CD4-positive, alpha-beta T cell (primary cell): ENCODE measurements at regions not wholly inside any gene's neighbourhood (a gene's known extent, or its start where the extent isn't known, plus 50 kb on each side); places are given as distances from the start of the nearest gene placed in this dataset.

Experiments
- ATAC-seq: fragments of 200-7000 bp; cut with Tn5 transposase; one replicate; pipeline ENCODE4 v1.10.0; 2022; ENCODE audit warnings: mild to moderate bottlenecking; ENCODE audit not compliant: poor library complexity
- CTCF ChIA-PET: fragments of 350-600 bp; sonication (Branson Sonifier 250); formaldehyde crosslinking; loops from one replicate; lab custom pipeline; 2021; ENCODE audit warnings: antibody characterized with exemption, inconsistent platforms; lab: Charles Lee
- POLR2A ChIA-PET: fragments of 350-600 bp; sonication (Branson Sonifier 250); formaldehyde crosslinking; loops from one replicate; lab custom pipeline; 2021; ENCODE audit warnings: antibody characterized with exemption, inconsistent platforms; lab: Charles Lee
- DNase-seq, 14 experiments: peaks; one replicate each; pipeline ENCODE4 v3.0.0-alpha.2; 2013 to 2020; ENCODE audit warnings: mixed read lengths in 2 of 14
- H3K27ac ChIP-seq, 2 donors: one replicate each; pipeline versions ENCODE4 v1.5.1 to v1.7.0; 2013; ENCODE audit warnings: low read length in 2 of 2, low read depth in 1 of 2, mild to moderate bottlenecking in 1 of 2
- H3K27me3 ChIP-seq, 2 experiments: 1 replicate in 1 of 2; 2 replicates in 1 of 2; pipeline versions ENCODE4 v1.6.1 to v1.7.0; 2013; ENCODE audit warnings: low read length in 2 of 2, control low read depth in 1 of 2, mild to moderate bottlenecking in 1 of 2, moderate library complexity in 1 of 2; ENCODE audit not compliant: insufficient read depth in 2 of 2, control insufficient read depth in 1 of 2
- H3K36me3 ChIP-seq: one replicate; pipeline ENCODE4 v1.6.1; 2013; ENCODE audit warnings: low read length, control low read depth; ENCODE audit not compliant: insufficient read depth
- H3K4me1 ChIP-seq: one replicate; pipeline ENCODE4 v1.6.1; 2013; ENCODE audit warnings: low read length, control low read depth; ENCODE audit not compliant: insufficient read depth
- H3K4me3 ChIP-seq: one replicate; pipeline ENCODE4 v1.5.1; 2013; ENCODE audit warnings: mild to moderate bottlenecking, low read length, moderate library complexity
- H3K9me3 ChIP-seq, 2 experiments: 1 replicate in 1 of 2; 2 replicates in 1 of 2; pipeline versions ENCODE4 v1.6.1 to v1.7.0; 2013; ENCODE audit warnings: low read length in 2 of 2, mild to moderate bottlenecking in 2 of 2, control low read depth in 1 of 2, moderate library complexity in 1 of 2; ENCODE audit not compliant: control insufficient read depth in 1 of 2, insufficient read depth in 1 of 2
- H3K27ac Mint-ChIP-seq: one replicate; pipeline ENCODE4 v1.8.0; 2020; ENCODE audit warnings: mixed read lengths
- H3K27me3 Mint-ChIP-seq: one replicate; pipeline ENCODE4 v1.8.0; 2021; ENCODE audit warnings: mixed read lengths
- H3K36me3 Mint-ChIP-seq: one replicate; pipeline ENCODE4 v1.8.0; 2021; ENCODE audit warnings: low read depth, mixed read lengths
- H3K4me1 Mint-ChIP-seq: one replicate; pipeline ENCODE4 v1.8.0; 2021; ENCODE audit warnings: low read depth, mixed read lengths
- H3K4me3 Mint-ChIP-seq: one replicate; pipeline ENCODE4 v1.8.0; 2020; ENCODE audit warnings: mild to moderate bottlenecking, mixed read lengths
- H3K9me3 Mint-ChIP-seq: one replicate; pipeline ENCODE4 v1.8.0; 2020; ENCODE audit warnings: mixed read lengths
- CTCF ChIP-seq: fragments of 200-600 bp; IDR thresholded peaks from one replicate; pipeline ENCODE4 v1.8.0; 2022; ENCODE audit warnings: antibody characterized with exemption, mild to moderate bottlenecking
- intact Hi-C, 2 experiments: fragments of 100-400 bp; cut with DNase I in 1 of 2; cut with micrococcal nuclease in 1 of 2; formaldehyde crosslinking; loops; one replicate each; pipeline versions ENCODE4 v1.15.1 to v1.9.0; 2023 to 2025; cut with DNase I, micrococcal nuclease

- DNase-seq = no peak
- H3K27ac Mint-ChIP-seq = no peak overlapping the region
- H3K4me3 ChIP-seq = no peak overlapping the region
- peaks cover 3 to 4% of the 10 kb centered on the region in 2 experiments for H3K9me3 ChIP-seq
- H3K27me3 Mint-ChIP-seq = no peaks in the 10 kb centered on the region
- no peaks in the 10 kb centered on the region for H3K4me1 Mint-ChIP-seq
- H3K27me3 ChIP-seq = no peaks in the 10 kb centered on the region
- no peak overlapping the region for H3K27ac ChIP-seq
- no peaks in the 10 kb centered on the region for H3K36me3 Mint-ChIP-seq
- H3K9me3 Mint-ChIP-seq = peaks cover 14% of the 10 kb centered on the region
- no peaks in the 10 kb centered on the region for H3K4me1 ChIP-seq
- no peak for ATAC-seq
- intact Hi-C loops = no loop called here
- H3K4me3 Mint-ChIP-seq = no peak overlapping the region
- ChIA-PET CTCF (no interaction called here), POLR2A (no interaction called here)
- H3K36me3 ChIP-seq = no peaks in the 10 kb centered on the region
- no peak for TF ChIP-seq CTCF
Observed at GRCh38 chr20:55175081-55175480, 699.7 kb downstream of the DOK5 start.

- H3K4me1 ChIP-seq = no peaks in the 10 kb centered on the region
- peaks cover 0 to 4% of the 10 kb centered on the region in 2 experiments for H3K9me3 ChIP-seq
- intact Hi-C loops = no loop called here
- H3K36me3 ChIP-seq = no peaks in the 10 kb centered on the region
- DNase-seq = no peak
- TF ChIP-seq CTCF = no peak
- H3K27ac ChIP-seq = no peak overlapping the region
- no peak for ATAC-seq
- no peaks in the 10 kb centered on the region for H3K27me3 ChIP-seq
- no peaks in the 10 kb centered on the region for H3K27me3 Mint-ChIP-seq
- H3K27ac Mint-ChIP-seq = no peak overlapping the region
- no peaks in the 10 kb centered on the region for H3K4me1 Mint-ChIP-seq
- ChIA-PET CTCF (no interaction called here), POLR2A (no interaction called here)
- no peak overlapping the region for H3K4me3 ChIP-seq
- H3K9me3 Mint-ChIP-seq = peaks cover 13% of the 10 kb centered on the region
- no peak overlapping the region for H3K4me3 Mint-ChIP-seq
- H3K36me3 Mint-ChIP-seq = no peaks in the 10 kb centered on the region
Observed at GRCh38 chr20:55174635-55175034, 699.2 kb downstream of the DOK5 start.

- H3K4me1 ChIP-seq = no peaks in the 10 kb centered on the region
- intact Hi-C loops = no loop called here
- no peak overlapping the region for H3K27ac ChIP-seq
- H3K9me3 ChIP-seq = peaks cover 0 to 4% of the 10 kb centered on the region in 2 experiments
- ATAC-seq = no peak
- Mint-ChIP-seq H3K36me3 (no peaks in the 10 kb centered on the region), H3K4me3 (no peak overlapping the region), H3K27ac (no peak overlapping the region), H3K4me1 (no peaks in the 10 kb centered on the region), H3K9me3 (peaks cover 13% of the 10 kb centered on the region), H3K27me3 (no peaks in the 10 kb centered on the region)
- no peaks in the 10 kb centered on the region for H3K27me3 ChIP-seq
- no peak overlapping the region for H3K4me3 ChIP-seq
- no peak for TF ChIP-seq CTCF
- ChIA-PET POLR2A (no interaction called here), CTCF (no interaction called here)
- DNase-seq = no peak
- no peaks in the 10 kb centered on the region for H3K36me3 ChIP-seq
Observed at GRCh38 chr20:55174172-55174571, 698.8 kb downstream of the DOK5 start.
